NCI-H1092 treated with DMSO at 0.1 percent for 48 hours (cell line): ENCODE measurements at regions not wholly inside any gene's neighbourhood (a gene's known extent, or its start where the extent isn't known, plus 50 kb on each side); places are given as distances from the start of the nearest gene placed in this dataset.
"Not testable (repeated sequence)": the region's sequence is repeated elsewhere in the genome, so short reads cannot be mapped to it uniquely, and the experiment has no call there.

Experiments used
- DNase-seq: peaks from one replicate; lab custom pipeline; 2025; lab: John Stamatoyannopoulos, UW

GRCh38 chr5:1583081-1583875, 59.5 kb upstream of the LPCAT1 start:
- not testable (repeated sequence) for DNase-seq

- not testable (repeated sequence) for DNase-seq
These were observed 55.6 kb upstream of the LPCAT1 start for GRCh38 chr5:1579389-1579788.

- not testable (repeated sequence) for DNase-seq
These were observed 53.1 kb upstream of the LPCAT1 start for GRCh38 chr5:1576851-1577250.

- not testable (repeated sequence) for DNase-seq
These were observed 52.4 kb upstream of the LPCAT1 start for GRCh38 chr5:1575991-1576714.

- DNase-seq: not testable (repeated sequence)
These were observed 51.7 kb upstream of the LPCAT1 start for GRCh38 chr5:1575491-1575890.

- not testable (repeated sequence) for DNase-seq
These were observed 50.2 kb upstream of the LPCAT1 start for GRCh38 chr5:1574023-1574318.

GRCh38 chr5:1573217-1574022, 49.7 kb upstream of the LPCAT1 start:
- DNase-seq: not testable (repeated sequence)
